IgD-negative memory B cell (primary cell): ENCODE measurements at regions not wholly inside any gene's neighbourhood (a gene's known extent, or its start where the extent isn't known, plus 50 kb on each side); places are given as distances from the start of the nearest gene placed in this dataset.
"Not testable (repeated sequence)": the region's sequence is repeated elsewhere in the genome, so short reads cannot be mapped to it uniquely, and the experiment has no call there.

Experiments
- H3K27ac Mint-ChIP-seq, 3 donors: one replicate each; pipeline ENCODE4 v1.8.0; 2020 to 2022; ENCODE audit warnings: mild to moderate bottlenecking in 3 of 3, mixed read lengths in 3 of 3, moderate library complexity in 1 of 3
- H3K27me3 Mint-ChIP-seq: one replicate; pipeline ENCODE4 v1.8.0; 2021; ENCODE audit warnings: mixed read lengths
- H3K36me3 Mint-ChIP-seq: one replicate; pipeline ENCODE4 v1.8.0; 2020; ENCODE audit warnings: mild to moderate bottlenecking, mixed read lengths
- H3K4me1 Mint-ChIP-seq, 3 donors: one replicate each; pipeline ENCODE4 v1.8.0; 2020 to 2022; ENCODE audit warnings: mixed read lengths in 3 of 3, mild to moderate bottlenecking in 1 of 3
- H3K4me3 Mint-ChIP-seq, 4 donors: one replicate each; pipeline ENCODE4 v1.8.0; 2020 to 2022; ENCODE audit warnings: mild to moderate bottlenecking in 4 of 4, mixed read lengths in 4 of 4, moderate library complexity in 3 of 4
- H3K9me3 Mint-ChIP-seq, 3 donors: one replicate each; pipeline ENCODE4 v1.8.0; 2020 to 2021; ENCODE audit warnings: mixed read lengths in 3 of 3, mild to moderate bottlenecking in 1 of 3

DNA sequence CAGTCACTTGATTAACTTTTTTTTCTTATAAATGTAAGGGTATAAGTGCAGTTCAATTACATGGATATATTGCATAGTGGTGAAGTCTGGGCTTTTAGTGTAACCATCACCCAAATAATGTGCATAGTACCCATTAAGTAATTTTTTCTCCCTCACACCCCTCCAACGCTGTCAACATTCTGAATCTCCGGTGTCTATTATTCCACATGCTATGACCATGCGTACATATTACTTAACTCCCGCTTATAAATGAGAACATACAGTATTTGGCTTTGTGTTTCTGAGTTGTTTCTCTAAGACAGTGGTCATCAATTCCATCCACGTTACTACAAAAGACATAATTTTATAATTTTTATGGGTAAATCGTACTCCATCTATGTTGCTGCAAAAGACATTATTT, 1191.1 kb downstream of the NCAM2 start:
- Mint-ChIP-seq H3K9me3 (peaks cover 0 to 9% (median 2%) of the 10 kb centered on the region in 3 donors), H3K4me1 (no peaks in the 10 kb centered on the region), H3K27ac (no peak overlapping the region), H3K4me3 (no peak overlapping the region), H3K36me3 (no peaks in the 10 kb centered on the region), H3K27me3 (no peaks in the 10 kb centered on the region)

DNA sequence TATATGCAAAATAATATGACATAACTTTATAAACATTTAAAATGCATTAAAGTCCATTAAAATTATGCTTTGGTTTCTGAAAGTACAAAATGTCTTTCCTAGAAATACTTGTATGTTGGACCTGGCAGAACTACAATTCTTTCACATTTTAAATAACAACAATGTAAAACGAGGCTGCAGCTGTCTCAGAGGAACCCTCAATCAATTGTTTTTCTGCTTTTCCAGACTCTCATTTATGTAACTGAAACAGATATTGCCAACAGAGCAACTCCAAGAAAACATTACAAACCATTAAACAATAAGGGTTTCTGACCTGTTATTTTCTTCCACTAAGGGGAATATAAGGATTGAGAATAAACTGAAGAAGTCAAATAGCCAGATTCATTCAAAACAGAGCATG, 1193.4 kb downstream of the NCAM2 start:
- peaks cover 2 to 6% (median 3%) of the 10 kb centered on the region in 3 donors for H3K9me3 Mint-ChIP-seq
- H3K27ac Mint-ChIP-seq = no peak overlapping the region
- H3K27me3 Mint-ChIP-seq = no peaks in the 10 kb centered on the region
- H3K4me1 Mint-ChIP-seq = no peaks in the 10 kb centered on the region
- no peak overlapping the region for H3K4me3 Mint-ChIP-seq
- H3K36me3 Mint-ChIP-seq = no peaks in the 10 kb centered on the region

DNA sequence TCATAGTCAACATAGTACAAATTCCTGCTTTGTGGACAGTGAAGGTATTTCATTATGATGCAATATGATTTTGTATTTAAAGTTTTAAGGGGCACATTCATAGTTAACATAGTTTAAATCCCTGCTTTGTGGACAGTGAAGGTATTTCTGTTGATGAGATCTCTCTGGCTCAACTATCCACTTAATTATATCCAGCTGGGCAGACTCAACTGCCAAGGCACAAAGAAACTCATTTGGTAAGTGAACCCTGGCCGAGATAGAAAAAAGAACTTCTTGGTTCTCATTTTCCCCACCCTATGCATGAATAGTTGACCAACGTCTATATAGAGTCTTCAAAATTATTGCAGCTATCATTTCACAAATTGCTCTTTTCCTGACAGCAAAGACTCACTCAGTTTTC, 1194.6 kb downstream of the NCAM2 start:
- H3K4me3 Mint-ChIP-seq = no peak overlapping the region
- H3K27ac Mint-ChIP-seq = no peak overlapping the region
- no peaks in the 10 kb centered on the region for H3K27me3 Mint-ChIP-seq
- no peaks in the 10 kb centered on the region for H3K4me1 Mint-ChIP-seq
- H3K36me3 Mint-ChIP-seq = no peaks in the 10 kb centered on the region
- H3K9me3 Mint-ChIP-seq = peaks cover 2 to 6% (median 3%) of the 10 kb centered on the region in 3 donors

DNA sequence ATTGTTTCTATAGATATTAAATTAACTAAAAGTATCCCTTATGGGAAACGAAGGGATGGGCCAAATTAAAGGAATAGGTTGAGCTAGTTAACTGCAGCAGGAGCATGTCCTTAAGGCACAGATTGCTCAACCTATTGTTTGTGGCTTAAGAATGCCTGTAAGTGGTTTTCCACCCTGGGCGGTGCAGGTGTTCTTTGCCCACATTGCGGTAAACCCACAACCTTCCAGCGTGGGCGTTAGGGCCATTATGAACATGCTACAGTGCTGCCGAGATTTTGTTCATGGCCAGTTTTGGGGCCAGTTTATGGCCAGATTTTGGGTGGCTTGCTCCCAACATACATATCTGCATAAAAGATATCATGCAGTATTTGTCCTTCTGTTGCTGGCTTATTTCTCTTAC, 1196.8 kb downstream of the NCAM2 start:
- H3K27ac Mint-ChIP-seq, H3K27me3 Mint-ChIP-seq, H3K4me1 Mint-ChIP-seq, H3K36me3 Mint-ChIP-seq, H3K9me3 Mint-ChIP-seq, H3K4me3 Mint-ChIP-seq: not testable (repeated sequence)

DNA sequence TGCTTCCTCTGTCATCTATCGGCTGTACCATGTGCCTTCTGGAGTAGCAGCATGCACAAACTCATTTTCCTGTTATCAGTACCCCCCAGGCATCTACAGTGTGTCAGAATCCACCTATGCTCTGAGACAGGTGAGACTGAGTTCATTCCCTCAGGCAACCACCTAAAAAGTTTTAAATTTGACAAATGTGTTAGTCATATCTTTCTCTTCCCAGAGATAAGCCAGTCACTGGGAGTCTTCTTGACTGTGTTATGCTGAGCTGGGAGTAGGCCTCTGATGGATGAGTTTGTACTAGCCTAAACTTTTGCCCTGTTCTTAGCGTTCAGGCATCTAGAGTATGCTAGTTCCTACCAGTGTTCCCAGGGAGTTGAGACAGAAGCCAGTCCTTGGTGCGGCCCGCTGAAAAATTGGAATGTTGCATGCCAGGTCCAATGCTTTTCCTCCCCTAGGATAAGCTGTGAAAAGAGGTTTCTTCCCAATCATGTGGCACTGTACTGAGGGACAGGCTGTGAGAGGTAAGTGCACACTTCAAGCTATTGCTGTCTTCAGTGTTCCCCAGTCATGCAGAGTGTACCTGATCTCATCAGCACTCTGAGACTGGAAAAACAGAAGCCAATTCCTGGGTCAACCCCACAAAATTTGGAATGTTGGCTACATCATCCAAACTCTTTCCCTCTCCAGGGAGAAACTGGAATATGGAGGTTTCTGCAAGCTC, 1202.3 kb downstream of the NCAM2 start:
- Mint-ChIP-seq H3K27ac (no peak overlapping the region), H3K4me3 (no peak overlapping the region), H3K9me3 (no peaks in the 10 kb centered on the region), H3K4me1 (no peaks in the 10 kb centered on the region), H3K27me3 (no peaks in the 10 kb centered on the region), H3K36me3 (no peaks in the 10 kb centered on the region)

DNA sequence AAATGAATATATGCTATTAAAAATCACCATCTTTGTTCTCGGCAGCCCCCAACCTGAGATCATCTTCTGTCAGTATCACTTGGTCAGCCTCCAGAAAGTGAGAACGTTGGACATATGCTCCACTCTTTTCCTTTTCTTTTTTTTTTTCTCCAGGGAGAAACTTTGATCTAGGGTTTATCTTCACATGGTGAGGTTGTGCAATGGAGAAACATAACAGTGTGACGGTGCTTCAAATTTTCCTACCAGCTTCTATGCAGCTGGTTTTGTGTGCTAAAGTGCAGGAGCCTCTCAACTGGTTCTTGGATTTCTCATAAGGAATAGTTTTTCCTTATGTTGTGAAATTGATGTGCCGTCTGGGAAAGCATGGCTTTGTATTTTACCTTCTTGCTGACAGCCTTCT, 1202.9 kb downstream of the NCAM2 start:
- H3K36me3 Mint-ChIP-seq = no peaks in the 10 kb centered on the region
- H3K4me3 Mint-ChIP-seq = no peak overlapping the region
- no peaks in the 10 kb centered on the region for H3K27me3 Mint-ChIP-seq
- H3K27ac Mint-ChIP-seq = no peak overlapping the region
- H3K4me1 Mint-ChIP-seq = no peaks in the 10 kb centered on the region
- no peaks in the 10 kb centered on the region for H3K9me3 Mint-ChIP-seq

DNA sequence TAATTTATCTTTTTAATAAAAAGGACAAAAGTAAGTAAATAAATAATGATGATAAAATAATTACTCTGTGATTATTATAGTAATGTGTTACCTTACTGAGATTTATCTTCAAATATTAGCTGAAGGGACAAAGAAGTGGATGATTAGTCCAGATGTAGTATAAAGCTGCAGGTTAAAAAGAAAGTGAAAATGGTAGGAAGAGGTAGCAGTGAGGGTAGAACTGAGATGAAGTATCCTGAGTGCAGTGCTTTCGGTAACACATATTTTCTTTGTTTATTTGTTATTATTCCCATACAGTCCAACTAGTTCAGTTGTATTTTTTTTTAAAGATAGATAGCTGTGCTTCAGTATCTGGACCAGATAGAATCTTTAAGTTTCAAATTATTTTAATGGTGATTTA, 1203.5 kb downstream of the NCAM2 start:
- Mint-ChIP-seq H3K4me1 (no peaks in the 10 kb centered on the region), H3K27me3 (no peaks in the 10 kb centered on the region), H3K27ac (no peak overlapping the region), H3K9me3 (no peaks in the 10 kb centered on the region), H3K36me3 (no peaks in the 10 kb centered on the region), H3K4me3 (no peak overlapping the region)

DNA sequence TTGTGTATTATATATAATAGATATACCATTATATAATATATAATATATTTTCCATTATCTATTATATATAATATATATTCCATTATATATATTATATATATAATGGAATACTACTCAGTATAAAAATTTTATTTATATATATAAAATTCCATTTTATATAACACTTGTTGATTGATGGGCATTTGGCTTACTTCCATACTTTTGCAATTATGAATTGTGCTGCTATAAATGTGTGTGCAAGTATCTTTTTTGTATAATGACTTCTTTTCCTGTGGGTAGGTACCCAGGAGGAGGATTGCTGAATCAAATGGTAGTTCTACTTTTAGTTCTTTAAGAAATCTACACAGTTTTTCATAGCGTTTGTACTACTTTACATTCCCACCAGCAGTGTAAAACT, 1211.1 kb downstream of the NCAM2 start:
- Mint-ChIP-seq H3K4me1 (no peaks in the 10 kb centered on the region), H3K27ac (no peak overlapping the region), H3K27me3 (no peaks in the 10 kb centered on the region), H3K36me3 (no peaks in the 10 kb centered on the region), H3K4me3 (no peak overlapping the region), H3K9me3 (peaks cover 0 to 2% (median 0%) of the 10 kb centered on the region in 3 donors)

DNA sequence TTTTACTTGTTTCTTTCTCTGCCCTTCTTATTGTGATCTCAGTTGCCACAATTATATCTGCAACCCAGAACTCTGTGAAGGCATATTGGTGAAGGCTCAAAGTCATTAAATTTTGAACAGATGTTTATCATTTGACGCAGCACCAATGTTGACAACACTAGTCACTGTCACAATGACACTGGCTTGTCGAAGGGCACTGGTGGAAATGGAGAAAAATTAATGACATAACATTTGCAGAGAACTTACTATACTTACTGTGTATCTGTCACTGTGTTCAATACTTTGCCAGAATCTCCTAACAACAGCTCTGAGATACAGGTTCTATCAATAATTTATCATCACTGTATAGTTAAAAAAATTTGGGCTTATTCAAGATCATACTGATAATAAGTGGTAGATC, 1213.7 kb downstream of the NCAM2 start:
- no peak overlapping the region for H3K4me3 Mint-ChIP-seq
- no peaks in the 10 kb centered on the region for H3K27me3 Mint-ChIP-seq
- no peak overlapping the region for H3K27ac Mint-ChIP-seq
- peaks cover 0 to 2% (median 1%) of the 10 kb centered on the region in 3 donors for H3K9me3 Mint-ChIP-seq
- H3K4me1 Mint-ChIP-seq = no peaks in the 10 kb centered on the region
- H3K36me3 Mint-ChIP-seq = no peaks in the 10 kb centered on the region

DNA sequence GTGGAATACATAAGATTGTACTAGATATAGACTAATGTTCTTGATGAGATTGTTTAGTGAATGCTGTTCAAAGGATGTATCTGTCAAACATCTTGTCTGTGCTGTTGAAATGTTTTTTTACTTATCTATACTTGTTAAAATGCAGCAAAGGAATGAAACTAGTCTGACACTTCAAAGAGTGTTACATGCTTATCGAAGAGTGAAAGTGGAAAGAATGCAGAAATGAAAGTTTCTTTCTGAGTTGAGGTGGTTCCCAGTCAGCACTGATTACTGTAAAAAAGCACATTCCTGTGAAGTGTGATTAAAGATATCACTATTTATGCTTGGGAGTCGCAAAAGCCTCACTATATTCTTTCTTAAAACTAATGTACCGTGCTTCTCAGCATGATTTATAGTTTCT, 1225.2 kb downstream of the NCAM2 start:
- Mint-ChIP-seq H3K27me3 (no peaks in the 10 kb centered on the region), H3K9me3 (no peaks in the 10 kb centered on the region), H3K36me3 (no peaks in the 10 kb centered on the region), H3K4me3 (no peak overlapping the region), H3K27ac (no peak overlapping the region), H3K4me1 (peaks cover 1 to 6% (median 3%) of the 10 kb centered on the region in 3 donors)

DNA sequence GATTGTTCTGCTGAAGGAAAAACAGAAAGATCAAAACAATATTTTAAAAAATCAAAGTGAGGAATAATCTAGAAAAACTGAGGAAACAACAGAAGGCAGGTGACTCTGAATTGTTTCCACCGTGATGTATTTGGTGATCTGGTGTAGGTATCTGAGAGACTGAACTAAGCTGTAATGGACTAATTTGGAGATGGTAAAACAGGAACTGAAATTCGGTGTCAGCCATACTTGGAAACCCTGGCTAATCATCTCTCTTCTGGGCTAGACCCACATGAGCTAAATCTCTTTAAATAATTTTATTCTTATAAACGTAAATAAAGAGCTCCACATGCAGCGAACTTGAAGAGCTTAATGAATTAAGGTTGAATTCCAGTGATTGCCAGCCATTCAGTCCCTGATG, 1226.1 kb downstream of the NCAM2 start:
- no peak overlapping the region for H3K4me3 Mint-ChIP-seq
- no peaks in the 10 kb centered on the region for H3K9me3 Mint-ChIP-seq
- H3K36me3 Mint-ChIP-seq = no peaks in the 10 kb centered on the region
- H3K27me3 Mint-ChIP-seq = no peaks in the 10 kb centered on the region
- no peak overlapping the region for H3K27ac Mint-ChIP-seq
- peaks cover 1 to 6% (median 3%) of the 10 kb centered on the region in 3 donors for H3K4me1 Mint-ChIP-seq

DNA sequence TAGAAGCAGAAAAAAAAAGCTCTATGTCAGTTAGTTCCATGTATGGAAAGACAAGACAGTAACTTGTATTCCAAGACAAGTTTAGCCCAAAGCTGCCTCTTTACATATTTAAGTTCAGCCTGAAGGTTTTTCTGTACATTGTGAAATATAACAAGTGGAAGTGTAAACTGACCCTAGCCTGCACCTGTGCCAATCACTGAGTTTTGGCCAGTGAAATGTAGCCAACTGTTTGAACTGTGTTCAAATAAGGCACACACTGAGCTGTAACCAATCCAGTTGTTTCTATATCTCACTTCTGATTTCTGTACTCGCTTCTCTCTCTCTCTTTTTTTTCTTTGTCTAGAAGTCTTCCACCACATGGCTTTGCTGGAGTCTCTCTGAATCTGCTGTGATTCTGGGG, 1227.1 kb downstream of the NCAM2 start:
- peaks cover 1 to 6% (median 3%) of the 10 kb centered on the region in 3 donors for H3K4me1 Mint-ChIP-seq
- no peak overlapping the region for H3K27ac Mint-ChIP-seq
- H3K9me3 Mint-ChIP-seq = no peaks in the 10 kb centered on the region
- H3K4me3 Mint-ChIP-seq = no peak overlapping the region
- H3K36me3 Mint-ChIP-seq = no peaks in the 10 kb centered on the region
- H3K27me3 Mint-ChIP-seq = no peaks in the 10 kb centered on the region

DNA sequence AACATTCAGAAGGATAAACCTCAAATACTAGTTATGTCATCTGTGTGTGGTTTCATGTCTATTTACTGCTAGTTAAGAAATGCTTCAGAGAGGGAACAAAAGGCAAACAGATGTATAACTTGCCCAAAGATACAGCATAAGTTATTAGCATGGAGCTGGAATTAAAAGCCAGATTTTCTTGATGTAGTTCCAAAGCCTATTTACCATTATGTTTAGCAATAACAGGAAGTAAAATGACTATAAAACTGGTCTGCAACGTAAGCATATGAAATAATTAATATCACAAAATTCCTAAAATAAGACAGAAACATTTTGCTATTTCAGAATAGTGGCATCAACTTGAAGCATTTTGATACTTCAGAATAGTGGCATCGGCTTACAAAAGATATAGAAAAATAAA, 1232.8 kb downstream of the NCAM2 start:
- no peaks in the 10 kb centered on the region for H3K4me1 Mint-ChIP-seq
- no peak overlapping the region for H3K27ac Mint-ChIP-seq
- no peak overlapping the region for H3K4me3 Mint-ChIP-seq
- H3K9me3 Mint-ChIP-seq = peaks cover 1 to 2% (median 2%) of the 10 kb centered on the region in 3 donors
- no peaks in the 10 kb centered on the region for H3K36me3 Mint-ChIP-seq
- no peaks in the 10 kb centered on the region for H3K27me3 Mint-ChIP-seq

DNA sequence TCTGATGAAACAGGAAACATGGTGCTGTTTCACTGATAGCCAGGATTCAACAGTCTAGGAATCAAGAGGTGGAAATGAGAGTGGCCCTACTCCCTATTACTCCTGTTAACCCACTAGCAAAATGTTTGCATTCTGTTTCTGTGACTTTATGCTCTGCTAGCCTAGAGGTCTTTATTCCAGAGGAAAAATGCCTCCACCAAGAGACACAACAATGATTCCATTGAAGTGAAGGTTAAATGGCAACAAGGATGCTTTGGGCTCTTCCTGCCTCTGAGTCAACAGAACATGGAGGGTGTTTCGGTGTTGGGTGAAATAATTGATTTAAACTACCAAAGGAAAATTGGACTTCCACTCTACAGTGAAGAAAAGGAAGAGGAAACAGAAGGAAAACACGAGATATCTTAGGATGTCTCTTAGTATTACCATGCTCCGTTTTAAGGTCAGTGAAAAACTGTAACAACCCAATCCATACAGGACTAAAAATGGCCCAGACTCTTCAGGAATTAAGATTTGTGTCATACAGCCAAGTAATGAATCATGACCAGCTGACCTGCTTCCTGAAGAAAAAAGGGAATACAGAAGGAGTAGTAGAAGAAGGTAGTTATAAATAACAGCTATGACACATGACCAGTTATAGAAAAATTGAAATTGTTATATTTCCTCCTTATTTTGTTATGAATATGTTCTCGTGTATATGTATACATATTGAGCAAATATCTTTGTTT, 1237.8 kb downstream of the NCAM2 start:
- no peaks in the 10 kb centered on the region for H3K4me1 Mint-ChIP-seq
- H3K9me3 Mint-ChIP-seq = peaks cover 1 to 10% (median 7%) of the 10 kb centered on the region in 3 donors
- no peak overlapping the region for H3K27ac Mint-ChIP-seq
- H3K36me3 Mint-ChIP-seq = no peaks in the 10 kb centered on the region
- H3K27me3 Mint-ChIP-seq = no peaks in the 10 kb centered on the region
- no peak overlapping the region for H3K4me3 Mint-ChIP-seq

DNA sequence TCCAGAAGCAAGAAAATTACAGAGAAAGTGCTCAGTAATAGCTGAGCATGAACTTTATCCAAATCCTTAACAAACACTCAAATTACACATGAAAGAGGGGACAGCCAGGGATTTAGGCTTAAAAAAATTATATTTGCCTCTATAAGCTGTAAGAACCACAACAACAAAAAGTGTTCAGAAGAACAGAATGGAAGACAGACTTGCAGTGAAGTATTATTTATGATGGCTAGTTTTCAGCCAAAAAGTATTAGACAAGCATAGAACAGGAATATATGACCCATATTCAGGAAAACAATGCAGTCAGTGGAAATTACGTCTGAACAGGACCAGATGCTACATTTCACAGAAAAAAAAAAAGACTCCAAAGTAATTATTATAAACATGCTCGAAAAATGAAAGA, 1246.3 kb downstream of the NCAM2 start:
- Mint-ChIP-seq H3K27ac (no peak overlapping the region), H3K4me1 (no peaks in the 10 kb centered on the region), H3K4me3 (no peak overlapping the region), H3K27me3 (no peaks in the 10 kb centered on the region), H3K36me3 (no peaks in the 10 kb centered on the region), H3K9me3 (peaks cover 0 to 4% (median 0%) of the 10 kb centered on the region in 3 donors)

DNA sequence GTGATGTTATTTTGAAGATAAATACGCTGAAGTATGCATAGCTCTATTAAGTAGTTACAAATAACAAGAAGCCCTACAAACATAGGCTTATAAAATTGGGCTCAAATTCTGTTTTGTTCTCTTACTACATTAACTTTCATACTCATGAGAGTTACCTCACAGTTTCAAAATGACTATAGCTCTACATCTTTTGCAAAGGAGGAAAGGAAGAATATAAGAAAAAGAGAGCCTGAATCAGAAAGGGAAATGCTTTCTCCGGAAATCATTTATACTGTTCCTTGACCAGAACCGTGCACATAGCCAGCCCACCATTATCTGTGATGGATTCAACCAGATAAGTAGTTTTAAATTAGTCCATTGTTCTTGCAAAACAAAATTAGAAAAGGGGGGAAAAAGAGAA, 1252.1 kb downstream of the NCAM2 start:
- Mint-ChIP-seq H3K27me3 (no peaks in the 10 kb centered on the region), H3K27ac (no peak overlapping the region), H3K36me3 (no peaks in the 10 kb centered on the region)

More for the DNA sequence above, 1252.1 kb downstream of the NCAM2 start:
- no peaks in the 10 kb centered on the region for H3K4me1 Mint-ChIP-seq
- H3K9me3 Mint-ChIP-seq = peaks cover 0 to 7% (median 4%) of the 10 kb centered on the region in 3 donors
- no peak overlapping the region for H3K4me3 Mint-ChIP-seq
